WTC11 (cell line): ENCODE measurements at regions not wholly inside any gene's neighbourhood (a gene's known extent, or its start where the extent isn't known, plus 50 kb on each side); places are given as distances from the start of the nearest gene placed in this dataset.
A peak's percentile ranks its signal among the peaks of the same experiment; 100 is the strongest.

Source experiments
- ATAC-seq: fragments of 200-7000 bp; cut with Tn5 transposase; 2 replicates; pipeline ENCODE4 v1.10.0; 2021; ENCODE audit warnings: mild to moderate bottlenecking, moderate library complexity
- CTCF ChIA-PET: fragments of 300-600 bp; sonication (Branson Sonifier 250); formaldehyde crosslinking; loops from one replicate; lab custom pipeline; 2021; ENCODE audit warnings: antibody characterized with exemption; lab: Charles Lee
- POLR2A ChIA-PET: fragments of 350-600 bp; sonication (Branson Sonifier 250); formaldehyde crosslinking; loops from one replicate; lab custom pipeline; 2021; ENCODE audit warnings: antibody characterized with exemption; lab: Charles Lee
- DNase-seq: peaks from one replicate; pipeline ENCODE4 v3.0.0; 2021; ENCODE audit warnings: low spot score
- H3K27ac Mint-ChIP-seq: 2 replicates; pipeline ENCODE4 v1.8.0; 2021; ENCODE audit warnings: mixed read lengths
- H3K27me3 Mint-ChIP-seq: 2 replicates; pipeline ENCODE4 v1.8.0; 2021; ENCODE audit warnings: low read depth, mild to moderate bottlenecking, moderate library complexity, mixed read lengths
- H3K36me3 Mint-ChIP-seq: 2 replicates; pipeline ENCODE4 v1.8.0; 2021; ENCODE audit warnings: mixed read lengths
- H3K4me1 Mint-ChIP-seq: 2 replicates; pipeline ENCODE4 v1.8.0; 2022; ENCODE audit warnings: mixed read lengths
- H3K4me3 Mint-ChIP-seq: 2 replicates; pipeline ENCODE4 v1.8.0; 2021; ENCODE audit warnings: mild to moderate bottlenecking, moderate library complexity, mixed read lengths
- H3K9me3 Mint-ChIP-seq: 2 replicates; pipeline ENCODE4 v1.8.0; 2021; ENCODE audit warnings: mixed read lengths
- EMX1 ChIP-seq: fragments of 250-450 bp; sonication (Bioruptor Pico); IDR thresholded peaks from 2 replicates; pipeline ENCODE4 v1.8.0; 2021; ENCODE audit warnings: mild to moderate bottlenecking
- GABPB1 ChIP-seq: sonication (generic); formaldehyde crosslinking; IDR thresholded peaks from 2 replicates; pipeline ENCODE4 v1.8.1; 2023; ENCODE audit warnings: mild to moderate bottlenecking, missing genetic modification reagents
- GRHL2 ChIP-seq: fragments of 250-450 bp; sonication (Bioruptor Pico); IDR thresholded peaks from 2 replicates; pipeline ENCODE4 v1.8.0; 2022; ENCODE audit warnings: mild to moderate bottlenecking, moderate library complexity; ENCODE audit not compliant: insufficient replicate concordance, severe bottlenecking
- IRF1 ChIP-seq: sonication (generic); formaldehyde crosslinking; IDR thresholded peaks from 2 replicates; pipeline ENCODE4 v1.8.0; 2023; ENCODE audit warnings: missing genetic modification reagents
- MYBL2 ChIP-seq: sonication (generic); formaldehyde crosslinking; IDR thresholded peaks from 2 replicates; pipeline ENCODE4 v1.8.1; 2023; ENCODE audit warnings: mild to moderate bottlenecking, moderate library complexity, missing genetic modification reagents
- NFE2L1 ChIP-seq: sonication (generic); formaldehyde crosslinking; IDR thresholded peaks from 2 replicates; pipeline ENCODE4 v1.8.1; 2023; ENCODE audit warnings: missing genetic modification reagents
- NR3C1 ChIP-seq: sonication (generic); formaldehyde crosslinking; conservative IDR thresholded peaks from 2 replicates; pipeline ENCODE4 v1.8.1; 2023; ENCODE audit warnings: low read depth, mild to moderate bottlenecking, missing genetic modification reagents
- PREB ChIP-seq: sonication (generic); formaldehyde crosslinking; IDR thresholded peaks from 2 replicates; pipeline ENCODE4 v1.8.1; 2022; ENCODE audit warnings: mild to moderate bottlenecking, missing genetic modification reagents, moderate library complexity, borderline replicate concordance
- SP1 ChIP-seq: sonication (generic); formaldehyde crosslinking; conservative IDR thresholded peaks from 2 replicates; pipeline ENCODE4 v1.8.1; 2022; ENCODE audit warnings: missing genetic modification reagents
- TEAD4 ChIP-seq: sonication (generic); formaldehyde crosslinking; IDR thresholded peaks from 2 replicates; pipeline ENCODE4 v1.8.0; 2022; ENCODE audit warnings: mild to moderate bottlenecking, missing genetic modification reagents
- TP53 ChIP-seq: sonication (generic); formaldehyde crosslinking; IDR thresholded peaks from 2 replicates; pipeline ENCODE4 v1.8.1; 2023; ENCODE audit warnings: mild to moderate bottlenecking, missing genetic modification reagents
- ZMAT4 ChIP-seq: fragments of 250-450 bp; sonication (Bioruptor Pico); IDR thresholded peaks from 2 replicates; pipeline ENCODE4 v1.9.0; 2021; ENCODE audit warnings: mild to moderate bottlenecking
- ZNF138 ChIP-seq: sonication (generic); formaldehyde crosslinking; conservative IDR thresholded peaks from 2 replicates; pipeline ENCODE4 v1.8.1; 2022; ENCODE audit warnings: mild to moderate bottlenecking, moderate library complexity, missing genetic modification reagents
- ZNF416 ChIP-seq: fragments of 250-450 bp; sonication (Bioruptor Pico); IDR thresholded peaks from 2 replicates; pipeline ENCODE4 v1.9.0; 2021; ENCODE audit warnings: mild to moderate bottlenecking, inconsistent platforms
- ZNF423 ChIP-seq: fragments of 250-450 bp; sonication (Bioruptor Pico); IDR thresholded peaks from 2 replicates; pipeline ENCODE4 v2.1.2; 2022; ENCODE audit warnings: mild to moderate bottlenecking, moderate library complexity
- ZNF532 ChIP-seq: fragments of 250-450 bp; sonication (Bioruptor Pico); IDR thresholded peaks from 2 replicates; pipeline ENCODE4 v1.9.0; 2021; ENCODE audit warnings: mild to moderate bottlenecking, borderline replicate concordance
- ZNF671 ChIP-seq: fragments of 250-450 bp; sonication (Bioruptor Pico); IDR thresholded peaks from 2 replicates; pipeline ENCODE4 v1.8.0; 2021; ENCODE audit warnings: mild to moderate bottlenecking
- TF ChIP-seq, protein P1 (sequence below): sonication (generic); formaldehyde crosslinking; IDR thresholded peaks from 2 replicates; pipeline ENCODE4 v1.8.0; 2023; ENCODE audit warnings: mild to moderate bottlenecking, missing genetic modification reagents
- TF ChIP-seq, protein P2 (sequence below): fragments of 250-450 bp; sonication (Bioruptor Pico); conservative IDR thresholded peaks from 2 replicates; pipeline ENCODE4 v1.9.0; 2021; ENCODE audit warnings: mild to moderate bottlenecking

DNA sequence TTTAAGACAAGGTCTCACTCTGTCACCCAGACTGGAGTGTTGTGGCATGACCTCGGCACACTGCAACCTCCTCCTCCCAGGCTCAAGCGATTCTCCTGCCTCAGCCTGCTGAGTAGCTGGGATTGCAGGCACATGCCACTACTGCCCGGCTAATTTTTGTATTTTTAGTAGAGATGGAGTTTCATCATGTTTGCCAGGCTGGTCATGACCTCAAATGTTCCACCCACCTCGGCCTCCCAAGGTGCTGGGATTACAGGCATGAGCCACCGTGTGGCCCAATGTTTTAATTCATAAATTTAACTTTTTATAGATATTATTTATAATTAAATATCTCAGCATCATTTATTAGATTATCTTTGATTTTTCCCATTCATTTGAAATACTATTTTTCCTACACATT is 658.0 kb upstream of the NRG3 start (continued):
- no peak for TF ChIP-seq ZNF138 (CRISPR knock-in tag)

GRCh38 chr10:81218307-81218706 is 656.7 kb upstream of the NRG3 start:
- TF ChIP-seq, protein P1, sequence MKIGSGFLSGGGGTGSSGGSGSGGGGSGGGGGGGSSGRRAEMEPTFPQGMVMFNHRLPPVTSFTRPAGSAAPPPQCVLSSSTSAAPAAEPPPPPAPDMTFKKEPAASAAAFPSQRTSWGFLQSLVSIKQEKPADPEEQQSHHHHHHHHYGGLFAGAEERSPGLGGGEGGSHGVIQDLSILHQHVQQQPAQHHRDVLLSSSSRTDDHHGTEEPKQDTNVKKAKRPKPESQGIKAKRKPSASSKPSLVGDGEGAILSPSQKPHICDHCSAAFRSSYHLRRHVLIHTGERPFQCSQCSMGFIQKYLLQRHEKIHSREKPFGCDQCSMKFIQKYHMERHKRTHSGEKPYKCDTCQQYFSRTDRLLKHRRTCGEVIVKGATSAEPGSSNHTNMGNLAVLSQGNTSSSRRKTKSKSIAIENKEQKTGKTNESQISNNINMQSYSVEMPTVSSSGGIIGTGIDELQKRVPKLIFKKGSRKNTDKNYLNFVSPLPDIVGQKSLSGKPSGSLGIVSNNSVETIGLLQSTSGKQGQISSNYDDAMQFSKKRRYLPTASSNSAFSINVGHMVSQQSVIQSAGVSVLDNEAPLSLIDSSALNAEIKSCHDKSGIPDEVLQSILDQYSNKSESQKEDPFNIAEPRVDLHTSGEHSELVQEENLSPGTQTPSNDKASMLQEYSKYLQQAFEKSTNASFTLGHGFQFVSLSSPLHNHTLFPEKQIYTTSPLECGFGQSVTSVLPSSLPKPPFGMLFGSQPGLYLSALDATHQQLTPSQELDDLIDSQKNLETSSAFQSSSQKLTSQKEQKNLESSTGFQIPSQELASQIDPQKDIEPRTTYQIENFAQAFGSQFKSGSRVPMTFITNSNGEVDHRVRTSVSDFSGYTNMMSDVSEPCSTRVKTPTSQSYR, result no peak
- no peak for TF ChIP-seq NFE2L1 (CRISPR knock-in tag)
- no peak for TF ChIP-seq ZNF671
- no peak for TF ChIP-seq ZNF423 (CRISPR knock-in tag)
- TF ChIP-seq TP53 (CRISPR knock-in tag), result no peak
- no peak for TF ChIP-seq EMX1 (CRISPR knock-in tag)
- TF ChIP-seq NR3C1 (CRISPR knock-in tag), result no peak
- TF ChIP-seq, all 79 proteins: peak for 0
- ATAC-seq, result no peak
- Mint-ChIP-seq H3K4me3 (no peak overlapping the region), H3K36me3 (no peaks in the 10 kb centered on the region), H3K27ac (no peak overlapping the region), H3K9me3 (peaks cover 4% of the 10 kb centered on the region), H3K27me3 (no peaks in the 10 kb centered on the region), H3K4me1 (peaks cover 12% of the 10 kb centered on the region)
- ChIA-PET CTCF (no interaction called here), POLR2A (no interaction called here)
- DNase-seq, result no peak

GRCh38 chr10:81219758-81220157 is 655.2 kb upstream of the NRG3 start:
- CTCF ChIA-PET, result no interaction called here
- POLR2A ChIA-PET, result no interaction called here
- H3K9me3 Mint-ChIP-seq, result peaks cover 4% of the 10 kb centered on the region
- peaks cover 12% of the 10 kb centered on the region for H3K4me1 Mint-ChIP-seq
- ATAC-seq (no peak), DNase-seq (no peak)
- no peaks in the 10 kb centered on the region for H3K27me3 Mint-ChIP-seq
- TF ChIP-seq GRHL2 (no peak), SP1 (CRISPR knock-in tag) (no peak), GABPB1 (CRISPR knock-in tag) (no peak), IRF1 (no peak)
- no peaks in the 10 kb centered on the region for H3K36me3 Mint-ChIP-seq
- H3K27ac Mint-ChIP-seq, result peak overlapping the region; percentile 17; the same call in 1 of the 2 replicates
- no peak overlapping the region for H3K4me3 Mint-ChIP-seq

- no peak overlapping the region for H3K4me3 Mint-ChIP-seq
- no peak overlapping the region; the same call in 1 of the 2 replicates for H3K27ac Mint-ChIP-seq
- POLR2A ChIA-PET, result no interaction called here
- no peaks in the 10 kb centered on the region for H3K27me3 Mint-ChIP-seq
- CTCF ChIA-PET, result no interaction called here
- peaks cover 5% of the 10 kb centered on the region for H3K9me3 Mint-ChIP-seq
- DNase-seq (no peak), ATAC-seq (no peak)
- H3K4me1 Mint-ChIP-seq, result peaks cover 35% of the 10 kb centered on the region
- H3K36me3 Mint-ChIP-seq, result no peaks in the 10 kb centered on the region
- TF ChIP-seq MYBL2 (no peak), ZNF416 (CRISPR knock-in tag) (no peak), TP53 (CRISPR knock-in tag) (no peak), ZMAT4 (CRISPR knock-in tag) (no peak), TEAD4 (CRISPR knock-in tag) (no peak), GRHL2 (no peak), PREB (CRISPR knock-in tag) (no peak), ZNF532 (CRISPR knock-in tag) (no peak)
- TF ChIP-seq, protein P2, sequence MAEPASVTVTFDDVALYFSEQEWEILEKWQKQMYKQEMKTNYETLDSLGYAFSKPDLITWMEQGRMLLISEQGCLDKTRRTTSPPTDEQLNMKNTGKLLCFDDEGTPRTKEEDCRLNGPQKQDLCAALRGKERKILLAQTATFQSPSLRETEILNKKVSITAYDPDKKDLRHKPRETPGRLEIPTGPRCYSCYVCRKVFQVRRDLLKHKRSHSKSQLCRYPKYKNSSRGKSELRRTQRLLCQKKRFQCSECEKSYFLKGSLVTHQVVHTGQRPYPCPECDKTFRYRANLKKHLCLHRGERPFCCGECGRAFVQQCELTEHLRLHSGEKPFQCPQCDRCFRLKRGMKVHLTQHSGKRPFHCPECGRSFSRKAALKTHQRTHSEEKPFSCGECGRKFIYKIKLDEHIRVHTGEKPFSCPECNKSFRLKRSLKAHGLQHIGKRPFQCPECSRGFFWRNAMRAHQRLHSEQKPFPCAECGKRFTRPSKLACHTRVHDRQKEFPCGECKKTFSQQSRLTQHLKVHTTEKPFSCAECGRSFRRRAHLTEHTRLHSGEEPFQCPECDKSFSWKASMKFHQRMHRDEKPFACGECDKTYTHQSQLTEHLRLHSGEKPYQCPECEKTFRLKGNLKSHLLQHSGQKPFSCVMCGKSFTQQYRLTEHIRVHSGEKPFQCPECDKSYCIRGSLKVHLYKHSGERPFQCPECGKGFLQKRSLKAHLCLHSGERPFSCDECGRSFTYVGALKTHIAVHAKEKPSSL (CRISPR knock-in tag), result no peak
These were observed 626.1 kb upstream of the NRG3 start for GRCh38 chr10:81248886-81249285.
